Hindlimb muscle (tissue), 1 donor: ENCODE measurements at regions not wholly inside any gene's neighbourhood (a gene's known extent, or its start where the extent isn't known, plus 50 kb on each side); places are given as distances from the start of the nearest gene placed in this dataset.

ENCODE experiments used
- DNase-seq: peaks from one replicate; pipeline ENCODE4 v3.0.0-alpha.2; 2013

DNA sequence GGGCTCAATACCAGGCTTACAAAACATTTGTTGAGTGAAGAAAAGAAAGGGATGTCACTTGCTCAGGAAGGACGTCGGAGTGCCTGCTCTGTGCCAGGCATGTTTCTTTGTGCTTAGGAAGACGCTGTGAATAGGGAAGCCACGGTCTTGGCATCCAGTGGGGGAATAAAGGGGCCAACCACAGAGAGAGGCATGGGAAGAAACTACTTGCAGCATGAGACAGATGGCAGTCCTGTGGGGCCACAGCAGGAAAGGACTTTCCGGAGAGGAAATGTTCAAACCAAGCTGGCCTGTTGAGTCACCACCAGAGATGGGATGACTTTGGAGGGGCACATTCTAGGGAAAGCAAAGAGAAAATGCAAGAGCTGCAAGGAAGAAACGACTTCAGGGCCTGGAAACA lies 173.2 kb downstream of the CDH26 start:
- DNase-seq = no peak

DNA sequence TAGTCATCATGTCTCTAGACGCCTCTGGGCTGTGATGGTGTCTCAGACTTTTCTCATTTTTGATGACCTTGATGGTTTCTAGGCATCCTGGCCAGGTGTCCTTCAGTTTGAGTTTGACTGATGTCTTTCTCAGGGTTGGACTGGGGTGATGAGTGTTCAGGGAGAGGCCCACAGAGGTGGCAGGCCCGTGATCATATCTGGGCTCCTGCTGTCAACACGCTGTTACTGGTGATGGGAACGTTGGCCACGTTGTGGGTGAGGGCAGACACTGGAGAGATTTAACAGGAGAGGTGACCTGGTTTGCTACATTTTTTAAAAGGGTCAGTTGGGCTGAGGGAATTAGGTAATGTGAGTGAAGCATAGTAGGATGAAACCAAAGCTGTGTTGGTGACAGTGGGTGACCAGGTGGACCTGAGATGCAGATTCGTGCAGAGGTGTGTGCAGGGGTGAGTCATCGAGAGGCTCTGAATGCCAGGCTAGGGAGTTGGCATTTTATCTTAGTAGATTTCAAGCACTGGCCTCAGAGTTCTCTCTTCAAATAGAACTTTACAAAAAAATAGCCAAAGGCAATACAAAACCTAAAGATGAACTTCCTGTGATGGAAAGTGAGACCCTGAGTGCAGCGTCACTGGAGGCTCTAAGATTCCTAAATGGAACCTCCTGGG lies 174.1 kb downstream of the CDH26 start:
- DNase-seq = no peak

DNA sequence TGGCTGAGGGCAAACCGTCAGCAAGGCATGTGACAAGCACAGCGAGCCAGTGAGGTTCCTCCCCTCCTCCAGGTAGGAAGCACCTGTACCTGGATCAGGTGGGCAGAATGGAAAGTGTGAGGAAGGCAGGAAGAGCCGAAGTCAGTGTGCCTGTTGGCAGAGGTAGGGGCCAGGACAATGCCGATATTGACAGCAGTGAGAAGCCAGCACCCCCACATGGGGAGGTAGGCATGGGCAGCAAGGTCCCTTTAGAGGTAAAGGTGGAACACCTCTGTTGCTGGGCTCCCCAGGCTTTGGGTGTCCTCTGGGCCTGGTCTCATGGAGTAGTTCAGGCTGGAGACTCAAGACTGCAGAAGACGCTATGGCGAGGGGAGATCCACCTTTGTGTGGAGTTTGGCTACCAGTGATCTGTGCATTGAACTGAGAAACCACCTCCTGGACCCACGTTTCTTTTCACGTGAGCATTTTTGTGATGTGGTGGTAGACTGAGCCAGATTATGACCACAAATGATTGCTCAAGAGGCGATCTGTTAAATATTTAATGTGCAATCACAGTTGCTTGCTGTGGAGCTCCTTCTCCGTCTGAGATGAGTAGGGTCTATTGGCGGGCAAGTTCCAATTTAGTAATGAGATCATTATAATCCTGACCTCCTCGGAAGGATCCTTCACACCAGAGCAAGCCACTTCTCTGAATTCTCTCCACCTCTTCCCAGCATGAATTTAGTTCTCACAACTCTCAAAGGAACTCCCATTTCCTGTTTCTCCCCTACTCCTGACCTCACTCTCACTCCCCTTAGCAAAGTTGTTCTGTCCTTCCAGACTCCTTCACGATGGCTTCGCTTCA lies 174.8 kb downstream of the CDH26 start:
- no peak for DNase-seq

DNA sequence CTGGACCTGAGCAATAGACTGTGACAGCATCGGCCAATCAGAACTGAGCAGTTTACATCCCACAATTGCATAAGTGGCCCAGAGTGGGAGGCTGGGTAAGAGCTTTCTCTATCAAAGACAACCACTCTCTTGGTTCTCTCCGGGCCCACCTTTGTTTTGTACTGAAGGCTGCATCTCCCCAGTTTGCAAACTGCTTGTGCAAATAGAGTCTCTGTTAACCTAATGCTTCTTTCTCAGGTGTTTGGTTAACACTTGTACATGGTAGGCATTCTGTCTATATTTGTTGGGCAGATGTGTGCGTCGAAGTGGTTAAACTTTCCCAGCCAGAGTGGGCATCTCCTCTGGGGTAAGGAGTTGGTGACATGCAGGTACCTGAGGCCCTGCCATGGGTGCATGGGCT lies 177.1 kb downstream of the CDH26 start:
- DNase-seq = no peak

DNA sequence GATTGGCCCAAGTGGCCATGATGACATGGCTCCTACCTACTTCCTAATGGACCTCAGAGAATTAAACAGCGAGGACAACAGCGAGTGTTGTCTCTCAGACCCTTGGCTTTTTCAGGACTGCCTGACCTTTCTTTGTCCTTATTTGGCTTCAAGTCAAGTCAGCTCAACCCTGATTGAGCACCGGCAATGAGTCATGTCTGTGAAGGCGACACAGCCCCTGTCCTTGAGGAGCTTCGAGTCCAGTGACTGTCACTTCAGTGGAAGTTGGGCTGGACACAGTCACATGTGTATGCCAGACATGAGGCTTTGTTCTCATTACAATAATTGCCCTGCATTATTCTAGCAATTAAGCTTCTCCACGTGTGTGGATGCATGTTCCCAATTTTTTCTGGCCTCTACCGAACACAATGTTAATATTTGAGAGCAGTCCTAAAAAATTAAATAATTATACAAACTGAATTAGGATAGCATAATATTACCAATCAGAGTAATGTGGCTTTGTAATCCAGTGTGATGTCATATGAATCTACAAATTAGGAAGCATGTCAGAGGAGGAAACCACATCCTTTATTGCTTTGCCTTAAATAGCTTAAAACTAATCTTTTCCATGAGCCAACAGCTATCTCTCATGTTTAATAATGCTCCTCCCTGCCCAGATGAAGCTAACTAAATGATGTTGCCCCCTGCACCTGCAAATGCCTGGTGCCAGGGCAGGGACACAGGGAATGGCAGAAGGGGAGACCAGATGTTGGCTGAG lies 178.6 kb downstream of the CDH26 start:
- no peak for DNase-seq

DNA sequence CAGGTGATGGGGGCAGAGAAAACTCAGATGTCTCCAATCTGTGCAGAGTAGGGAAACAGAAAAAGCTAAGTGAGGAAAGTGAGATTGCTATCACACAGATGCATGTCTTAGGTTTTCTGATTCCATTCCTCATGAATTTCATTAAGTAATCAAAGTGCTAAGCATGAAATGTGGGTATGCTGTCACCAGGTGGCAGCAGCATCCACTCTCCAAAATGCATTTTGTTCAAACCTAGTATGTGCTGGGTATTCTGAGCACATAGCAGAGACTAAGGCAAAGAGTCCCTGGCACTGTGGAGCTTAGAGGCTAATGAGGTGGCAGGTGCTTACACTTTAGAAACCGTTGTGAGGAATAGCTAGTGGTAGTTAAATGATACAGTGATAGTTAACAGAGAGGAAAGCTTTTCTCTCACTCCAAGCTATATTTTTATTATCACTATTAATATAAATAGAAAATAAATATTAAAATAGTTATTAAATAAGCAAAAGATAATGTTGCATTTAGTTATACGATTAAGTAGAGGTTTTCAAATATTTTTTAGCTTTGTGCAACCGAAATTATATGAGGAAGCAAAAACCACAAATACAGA lies 179.5 kb downstream of the CDH26 start:
- DNase-seq = no peak

DNA sequence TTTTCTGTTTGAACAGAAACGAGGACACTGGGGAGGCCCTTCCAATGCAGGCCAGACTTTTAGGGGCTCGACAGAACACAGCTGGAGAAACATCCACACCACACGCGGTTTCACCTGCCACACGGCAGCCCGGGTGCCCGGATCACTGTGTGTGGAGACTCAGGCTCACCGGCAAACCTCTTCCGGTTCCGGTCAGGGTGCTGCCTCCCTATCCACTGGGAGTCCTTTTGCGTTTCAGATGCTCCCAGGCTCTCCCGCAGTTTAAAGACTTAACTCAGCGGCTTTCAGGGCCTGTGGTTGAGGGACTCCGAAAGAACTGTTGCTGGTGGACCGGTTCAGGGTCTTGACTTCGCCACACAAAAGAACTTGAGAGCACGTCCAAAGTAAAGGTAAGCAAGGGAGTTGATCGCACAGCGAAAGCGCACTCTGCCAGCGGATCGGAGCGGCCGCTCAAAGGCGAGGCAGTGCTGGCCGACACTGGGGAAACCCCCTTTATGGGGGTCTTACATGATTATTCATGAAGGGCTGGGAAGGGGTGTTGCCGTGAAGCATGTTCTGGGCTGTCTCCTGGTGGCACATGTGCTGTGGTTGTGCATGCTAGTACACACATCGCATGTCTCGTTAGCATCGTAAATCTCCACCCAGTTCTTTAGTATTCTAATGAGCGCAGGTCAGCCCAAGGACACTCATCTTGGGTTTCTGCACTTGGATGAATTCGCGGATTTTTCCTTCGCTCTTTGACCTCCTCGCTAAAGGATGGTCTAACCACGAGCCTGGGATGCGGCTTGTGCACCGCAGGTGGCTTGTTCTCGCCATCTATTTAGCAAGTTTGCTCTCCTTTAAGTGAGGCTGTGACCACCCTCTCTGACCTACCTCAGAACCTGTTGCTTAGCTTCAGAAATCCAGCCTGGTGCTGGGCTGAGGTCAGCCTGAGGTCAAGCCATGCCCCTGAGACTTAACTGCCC lies 180.3 kb downstream of the CDH26 start:
- DNase-seq = no peak

DNA sequence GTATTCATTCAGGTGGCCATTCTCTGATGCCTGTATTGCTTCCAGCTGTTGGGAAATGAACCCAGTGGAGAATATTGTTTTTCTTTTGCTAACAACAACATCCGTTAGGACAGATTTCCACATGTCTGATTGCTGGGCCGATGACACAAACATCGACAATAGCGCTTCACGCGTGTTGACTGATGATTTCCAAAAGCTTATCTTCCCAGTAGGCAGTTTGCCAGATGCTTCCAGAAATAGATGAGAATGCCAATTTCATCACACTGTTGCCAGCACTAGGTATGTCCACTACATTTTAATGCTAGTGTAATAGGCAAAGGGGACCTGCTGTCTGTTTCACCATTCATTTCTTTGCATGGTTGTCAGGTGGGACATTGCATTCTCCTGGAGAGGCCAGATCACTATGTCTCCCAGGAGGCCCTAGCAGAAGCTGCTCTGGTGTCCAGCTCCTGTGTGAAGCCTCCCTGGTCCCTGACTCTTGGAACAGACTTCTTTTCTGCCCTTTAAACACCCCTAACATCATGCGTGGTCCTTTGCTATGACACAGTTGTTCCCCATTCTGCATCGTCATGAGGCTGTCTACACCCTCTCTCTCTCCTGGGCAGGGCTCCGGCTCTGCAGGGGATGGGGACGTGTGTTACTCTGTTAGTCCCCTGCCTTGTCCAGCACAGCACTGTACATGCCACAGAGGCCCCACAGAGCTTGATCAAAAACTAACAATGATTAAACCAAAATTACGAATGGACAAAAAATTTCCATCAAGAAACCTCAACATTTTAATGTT lies 181.6 kb downstream of the CDH26 start:
- no peak for DNase-seq

DNA sequence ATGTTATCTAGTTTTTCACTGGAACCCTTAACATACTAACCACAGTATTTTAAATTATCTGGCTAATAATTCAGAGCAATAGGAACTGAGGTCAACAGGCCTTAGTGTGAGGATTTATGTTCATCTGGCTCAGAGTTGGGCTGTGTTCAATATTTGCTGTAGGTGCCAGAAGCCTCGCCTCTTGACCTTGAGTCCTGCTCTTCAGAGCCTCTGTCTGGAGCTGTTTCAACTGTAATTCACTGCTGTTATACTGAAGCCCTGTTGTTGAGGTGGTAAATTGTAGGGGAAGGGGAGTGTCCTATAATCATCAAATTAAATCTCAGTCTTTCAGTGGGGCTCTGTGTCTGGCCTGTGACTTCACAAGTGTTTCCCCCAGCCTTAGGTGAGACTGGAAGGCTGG lies 184.4 kb downstream of the CDH26 start:
- DNase-seq = no peak

DNA sequence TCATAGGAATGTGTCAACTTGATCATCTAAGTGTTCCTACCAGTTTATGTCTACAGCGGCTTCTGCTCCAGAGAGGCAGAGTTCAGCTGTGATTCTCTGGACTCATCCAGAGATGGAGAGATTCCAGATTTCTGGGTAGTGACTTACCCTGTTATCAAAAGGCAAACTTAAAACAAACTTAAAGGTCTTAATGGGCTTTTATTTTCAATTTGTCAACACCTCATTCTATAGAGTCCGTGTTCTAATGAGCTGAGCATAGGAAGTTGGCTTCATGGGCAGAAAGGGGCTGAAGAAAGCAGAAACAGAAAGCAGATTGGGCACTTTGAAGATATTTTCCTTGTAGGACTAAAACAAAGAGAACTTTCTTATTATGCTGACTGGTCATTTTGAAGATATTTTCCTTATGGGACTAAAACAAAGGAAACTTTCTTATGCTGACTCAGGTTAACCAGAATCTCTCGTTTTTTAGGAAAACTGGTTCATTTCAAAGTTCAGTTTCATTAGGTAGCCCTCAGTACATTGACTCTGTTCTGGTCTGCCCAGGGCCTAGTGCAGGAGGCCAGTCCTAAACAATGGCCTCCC lies 185.1 kb downstream of the CDH26 start:
- DNase-seq = no peak

DNA sequence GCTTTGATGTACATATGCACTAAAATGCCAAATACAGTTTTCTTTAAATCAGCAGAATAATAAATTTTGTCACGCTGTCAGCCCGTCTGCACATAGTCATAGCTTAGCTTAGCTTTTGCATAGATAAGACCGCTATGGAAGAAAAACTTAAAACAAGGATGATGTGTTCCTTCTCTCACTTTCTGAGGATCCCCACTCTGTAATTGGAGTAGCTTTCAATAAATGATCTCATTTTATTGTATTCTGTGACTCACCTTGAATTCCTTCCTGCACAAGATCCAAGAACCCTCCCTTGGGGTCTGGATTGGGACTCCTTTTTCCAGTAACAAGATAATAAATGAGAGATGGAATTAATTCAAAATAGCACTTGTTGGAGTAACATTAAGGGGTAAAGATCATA lies 186.2 kb downstream of the CDH26 start:
- DNase-seq = no peak

DNA sequence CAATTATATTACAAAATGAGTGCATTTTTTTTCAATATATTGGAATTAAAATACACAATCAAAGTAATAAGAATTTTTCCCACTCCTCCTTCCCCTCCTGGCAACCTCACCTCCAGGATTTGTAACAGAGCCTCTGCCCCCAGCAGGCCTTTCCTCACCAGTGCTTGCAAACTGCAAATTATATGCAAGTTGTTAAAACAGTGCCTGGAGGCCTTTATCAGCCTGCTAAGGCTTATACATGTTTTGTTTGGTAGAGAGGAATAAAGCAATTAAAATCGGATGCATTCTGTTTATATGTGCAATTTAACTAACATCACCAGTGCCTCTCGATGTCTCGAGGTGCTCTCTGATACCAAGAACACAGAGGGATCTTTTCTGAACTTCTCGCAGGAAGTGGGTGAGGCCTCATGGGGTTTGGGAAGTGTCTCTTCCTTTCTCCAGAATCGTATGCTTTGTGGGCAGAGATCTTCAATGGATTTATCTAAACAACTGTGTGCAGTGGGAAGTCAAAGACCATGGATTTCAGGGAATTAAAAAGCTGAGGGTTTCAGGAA lies 186.8 kb downstream of the CDH26 start:
- DNase-seq = no peak

DNA sequence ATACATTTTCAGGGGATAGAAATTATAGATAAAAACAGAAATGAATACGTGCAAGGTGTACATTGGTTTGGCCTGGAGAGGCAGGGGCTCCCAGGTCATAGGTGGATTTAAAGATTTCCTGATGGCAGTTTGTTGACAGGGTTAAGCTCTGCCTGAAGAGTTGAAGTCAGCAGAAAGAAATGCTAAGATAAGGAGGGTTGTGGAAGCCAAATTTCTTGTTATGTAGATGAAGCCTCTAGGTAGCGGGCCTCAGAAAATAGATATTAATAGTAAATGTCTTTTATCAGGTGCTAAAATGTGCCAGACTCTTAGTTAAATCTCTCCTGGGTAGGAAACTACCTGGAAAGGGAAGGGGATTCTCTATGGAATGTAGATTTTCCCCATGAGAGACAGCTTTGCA lies 188.8 kb downstream of the CDH26 start:
- DNase-seq = no peak

DNA sequence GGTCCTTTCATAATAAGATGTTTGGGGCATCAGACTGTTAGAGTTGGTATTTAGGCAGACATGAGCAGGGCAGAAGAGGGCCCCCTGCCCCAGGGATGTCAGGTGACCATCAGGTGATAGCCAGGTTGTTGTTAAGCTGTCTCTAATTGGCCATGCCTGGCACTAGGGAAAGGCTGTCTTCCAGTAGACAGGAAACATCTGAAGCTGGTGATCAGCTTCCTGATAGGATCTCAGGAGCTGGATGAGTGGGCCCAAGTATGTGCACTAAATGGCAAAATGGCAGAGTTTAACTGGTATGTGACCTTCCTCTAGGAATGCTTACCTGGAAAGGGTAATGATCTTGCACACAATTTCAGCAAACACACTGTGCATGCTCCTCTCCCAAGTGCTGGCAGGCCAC lies 190.7 kb downstream of the CDH26 start:
- DNase-seq = no peak

DNA sequence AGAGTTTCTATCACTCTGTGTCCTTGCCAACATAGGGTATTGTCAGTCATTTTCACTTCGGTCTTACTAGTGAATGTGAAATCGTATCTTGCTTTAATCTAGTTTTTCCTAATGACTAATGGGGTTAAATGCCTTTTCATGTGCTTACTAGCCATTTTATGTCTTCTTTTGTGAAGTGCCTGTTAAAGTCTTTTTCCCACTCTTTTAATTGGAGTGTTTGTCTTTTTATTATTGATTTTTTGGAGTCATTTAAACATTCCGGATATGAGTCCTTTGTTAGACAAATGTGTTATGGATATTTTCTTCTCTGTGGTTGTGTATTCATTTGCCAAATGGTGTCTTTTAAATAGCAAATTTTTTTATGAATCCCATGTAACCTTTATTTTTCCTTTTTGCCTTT lies 194.6 kb downstream of the CDH26 start:
- DNase-seq = no peak

DNA sequence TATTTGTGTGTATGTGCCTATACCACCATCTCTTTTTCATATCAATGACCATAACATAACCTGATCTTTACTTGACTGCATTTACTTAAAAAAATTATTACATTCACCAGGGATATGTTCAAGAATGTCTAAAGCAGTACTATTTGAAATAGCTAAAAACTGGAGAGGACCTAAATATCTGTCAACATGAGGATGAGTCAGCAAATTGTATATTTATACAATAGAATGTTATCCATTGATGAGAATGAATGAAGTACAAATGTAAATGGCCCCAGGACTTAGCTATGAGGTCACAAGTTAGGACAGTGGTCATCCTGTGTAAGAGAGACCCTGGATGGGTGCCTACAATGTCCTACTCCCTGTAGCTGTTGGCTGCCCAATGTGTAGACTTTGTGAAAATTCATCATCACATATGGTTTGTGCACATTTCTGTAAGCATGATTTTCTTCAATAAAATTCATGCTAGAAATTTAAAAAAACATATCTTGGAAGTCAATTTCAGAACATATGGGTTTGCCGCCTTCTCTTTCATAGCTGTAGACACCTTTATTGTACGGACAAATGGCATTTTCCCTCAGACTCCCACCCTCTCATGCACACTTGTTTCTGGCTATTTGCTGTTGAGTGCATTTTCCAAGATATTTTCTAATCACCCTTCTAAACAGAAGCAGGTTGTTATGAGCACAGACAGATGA lies 202.4 kb downstream of the CDH26 start:
- no peak for DNase-seq

DNA sequence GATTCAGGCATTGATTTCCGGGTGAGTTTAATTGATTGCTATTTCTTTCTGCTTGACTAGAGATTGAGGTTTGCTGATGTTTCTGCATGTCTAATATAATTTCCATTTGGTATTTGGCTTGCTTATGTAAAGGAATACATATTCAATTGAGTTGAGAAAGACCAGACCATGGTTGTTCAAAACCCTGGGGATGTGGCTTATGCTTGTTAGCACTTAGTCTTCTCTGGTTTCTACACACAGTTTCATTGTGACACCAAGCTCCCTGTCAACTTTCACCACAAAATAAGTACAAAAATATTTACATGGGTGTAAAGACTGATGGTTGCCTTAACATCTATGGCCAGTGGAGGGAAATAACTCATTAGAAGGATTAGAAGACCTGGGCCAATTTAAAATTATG lies 209.6 kb downstream of the CDH26 start:
- no peak for DNase-seq

DNA sequence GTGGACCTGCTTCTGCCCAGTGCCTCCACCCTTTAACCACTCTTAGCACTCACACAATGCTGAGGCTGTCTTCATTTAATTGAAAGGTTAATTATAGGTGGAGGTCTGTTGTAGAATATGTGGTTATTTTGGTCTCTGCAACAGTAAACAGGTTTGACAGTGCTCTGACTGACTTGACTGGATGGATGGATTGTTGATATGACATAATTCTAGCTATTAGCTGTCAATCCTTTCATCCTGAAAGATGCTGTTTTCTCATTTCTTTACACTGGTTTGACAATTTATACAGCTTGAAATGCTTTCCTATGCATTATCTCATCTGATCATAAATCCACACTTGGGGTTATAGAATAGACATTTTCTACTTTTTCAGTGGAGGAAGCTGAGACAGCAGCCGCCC lies 210.7 kb downstream of the CDH26 start:
- no peak for DNase-seq

DNA sequence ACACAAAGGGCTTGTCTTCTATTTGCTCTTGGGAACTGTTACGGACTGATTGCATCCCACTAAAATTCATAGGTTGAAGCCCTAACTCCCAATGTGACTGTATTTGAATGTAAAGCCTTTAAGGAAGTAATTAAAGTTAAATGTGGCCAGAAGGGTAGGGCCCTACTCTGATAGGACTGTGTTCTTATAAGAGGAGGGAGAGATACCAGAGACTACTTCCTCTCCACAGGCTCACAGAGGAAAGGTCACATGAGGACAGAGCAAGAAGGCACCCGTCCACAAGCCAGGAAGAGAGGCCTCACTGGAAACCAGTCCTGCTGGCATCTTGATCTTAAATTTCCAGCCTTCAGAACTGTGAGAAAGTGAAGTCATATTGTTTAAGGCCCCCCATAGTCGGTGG lies 211.9 kb downstream of the CDH26 start:
- DNase-seq = no peak

DNA sequence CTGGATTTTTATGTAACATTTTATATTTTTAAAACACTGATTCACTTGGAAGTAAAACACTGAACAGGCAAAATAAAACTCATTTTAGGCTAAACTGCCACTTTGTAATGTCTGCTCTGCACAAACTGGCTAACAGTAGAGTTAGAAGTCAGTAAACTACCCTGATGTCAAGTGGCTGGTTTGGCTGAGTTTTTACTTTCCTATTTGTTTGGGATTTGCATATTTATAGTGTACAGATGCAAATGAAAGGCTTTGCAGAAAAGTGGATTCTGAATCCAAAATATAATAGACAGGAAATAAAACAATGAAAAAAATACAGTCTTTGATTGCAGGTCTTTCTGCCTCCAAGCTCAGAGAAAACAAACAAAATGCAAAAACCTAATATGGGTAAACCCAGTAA lies 213.1 kb downstream of the CDH26 start:
- no peak for DNase-seq
